WERI-Rb-1 (cell line): ENCODE measurements at regions not wholly inside any gene's neighbourhood (a gene's known extent, or its start where the extent isn't known, plus 50 kb on each side); places are given as distances from the start of the nearest gene placed in this dataset.

ENCODE experiments used
- DNase-seq: peaks from one replicate; pipeline ENCODE4 v3.0.0-alpha.2; 2020
- H3K27ac ChIP-seq: fragments of 250-450 bp; sonication (Bioruptor Pico); 2 replicates; pipeline ENCODE4 v1.5.1; 2020; ENCODE audit warnings: mild to moderate bottlenecking, moderate library complexity
- H3K27me3 ChIP-seq: fragments of 250-450 bp; sonication (Bioruptor Pico); 2 replicates; pipeline ENCODE4 v1.5.1; 2021; ENCODE audit warnings: mild to moderate bottlenecking, low read depth, moderate library complexity; ENCODE audit not compliant: insufficient read depth, severe bottlenecking
- H3K36me3 ChIP-seq: fragments of 250-450 bp; sonication (Bioruptor Pico); 2 replicates; pipeline ENCODE4 v1.5.1; 2020; ENCODE audit warnings: mild to moderate bottlenecking, moderate library complexity
- H3K4me3 ChIP-seq: 2 replicates; pipeline ENCODE4 v1.5.1; 2011; ENCODE audit warnings: low read depth, mild to moderate bottlenecking, control low read depth, low read length
- H3K9me3 ChIP-seq: fragments of 250-450 bp; sonication (Bioruptor Pico); 2 replicates; pipeline ENCODE4 v1.5.1; 2021; ENCODE audit warnings: mild to moderate bottlenecking, moderate library complexity; ENCODE audit not compliant: severe bottlenecking
- CTCF ChIP-seq: IDR thresholded peaks from 2 replicates; pipeline ENCODE4 v1.5.1; 2011; ENCODE audit warnings: low read depth, mild to moderate bottlenecking, control low read depth, inconsistent platforms, low read length

DNA sequence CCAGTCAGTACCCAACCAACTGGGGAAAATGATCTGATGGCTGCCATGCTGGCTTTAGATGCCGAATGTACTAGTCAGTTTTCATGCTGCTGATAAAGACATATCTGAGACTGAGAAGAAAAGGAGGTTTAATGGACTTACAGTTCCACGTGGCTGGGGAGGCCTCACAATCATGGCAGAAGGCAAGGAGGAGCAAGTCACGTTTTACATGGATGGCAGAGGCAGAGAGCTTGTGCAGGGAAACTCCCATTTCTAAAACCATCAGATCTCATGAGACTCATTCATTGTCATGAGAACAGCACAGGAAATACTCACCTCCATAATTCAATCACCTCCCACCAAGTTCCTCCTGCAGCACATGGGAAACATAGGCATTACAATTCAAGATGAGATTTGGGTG, 508.9 kb upstream of the NRP1 start:
- no peak for DNase-seq
- Histone ChIP-seq H3K4me3 (no peak overlapping the region), H3K27me3 (no peaks in the 10 kb centered on the region), H3K9me3 (no peaks in the 10 kb centered on the region), H3K27ac (no peak overlapping the region), H3K36me3 (no peaks in the 10 kb centered on the region)
- TF ChIP-seq CTCF = no peak

DNA sequence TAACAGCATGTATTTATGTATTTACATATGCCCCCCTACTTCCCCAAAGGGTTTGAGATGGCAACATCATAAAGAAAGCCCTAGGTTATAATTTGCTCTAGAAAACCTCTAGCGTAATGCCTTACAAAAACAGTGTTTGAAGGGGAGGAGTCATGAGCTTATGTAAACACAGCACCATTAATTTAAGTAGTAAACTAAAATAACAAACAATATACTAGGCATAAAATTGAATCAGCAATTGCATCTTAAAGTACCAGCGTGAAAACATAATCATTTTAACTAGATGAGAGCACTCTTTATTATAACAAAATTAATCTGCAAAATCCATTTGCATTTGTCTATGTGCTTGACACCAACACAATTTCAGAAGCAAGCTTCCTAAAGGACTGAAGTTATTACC, 507.2 kb upstream of the NRP1 start:
- Histone ChIP-seq H3K9me3 (no peaks in the 10 kb centered on the region), H3K27ac (no peak overlapping the region), H3K4me3 (no peak overlapping the region), H3K27me3 (no peaks in the 10 kb centered on the region), H3K36me3 (no peaks in the 10 kb centered on the region)
- no peak for TF ChIP-seq CTCF
- no peak for DNase-seq

DNA sequence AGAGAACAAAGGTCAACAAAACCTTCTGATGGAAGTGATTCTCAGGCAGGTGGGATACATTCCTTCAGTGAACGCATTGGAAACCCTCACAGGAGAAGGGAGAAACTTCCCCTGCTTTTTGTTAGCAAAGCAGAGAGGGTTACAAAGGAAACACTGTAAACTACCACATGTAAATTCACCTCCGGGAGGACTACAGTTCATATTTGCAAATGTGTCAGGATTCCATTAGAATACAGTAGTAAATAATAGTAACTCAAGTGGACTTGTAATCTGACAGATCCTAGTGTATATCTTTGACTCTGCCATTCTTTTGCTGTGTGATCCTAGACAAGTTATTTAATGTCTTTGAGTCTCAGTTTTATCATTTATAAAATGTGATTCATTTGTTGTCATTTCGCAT, 504.3 kb upstream of the NRP1 start:
- H3K36me3 ChIP-seq = no peaks in the 10 kb centered on the region
- no peaks in the 10 kb centered on the region for H3K9me3 ChIP-seq
- H3K4me3 ChIP-seq = no peak overlapping the region
- no peak for TF ChIP-seq CTCF
- no peaks in the 10 kb centered on the region for H3K27me3 ChIP-seq
- H3K27ac ChIP-seq = no peak overlapping the region
- DNase-seq = no peak

- no peaks in the 10 kb centered on the region for H3K27me3 ChIP-seq
- no peaks in the 10 kb centered on the region for H3K36me3 ChIP-seq
- no peak overlapping the region for H3K27ac ChIP-seq
- no peak overlapping the region for H3K4me3 ChIP-seq
- H3K9me3 ChIP-seq = no peaks in the 10 kb centered on the region
- DNase-seq = no peak
- no peak for TF ChIP-seq CTCF
These were observed 503.3 kb upstream of the NRP1 start for GRCh38 chr10:33837736-33838135.

- H3K4me3 ChIP-seq = no peak overlapping the region
- no peak for DNase-seq
- no peak for TF ChIP-seq CTCF
- no peaks in the 10 kb centered on the region for H3K9me3 ChIP-seq
- no peak overlapping the region for H3K27ac ChIP-seq
- no peaks in the 10 kb centered on the region for H3K36me3 ChIP-seq
- H3K27me3 ChIP-seq = no peaks in the 10 kb centered on the region
These were observed 501.1 kb upstream of the NRP1 start for GRCh38 chr10:33835556-33835955.

DNA sequence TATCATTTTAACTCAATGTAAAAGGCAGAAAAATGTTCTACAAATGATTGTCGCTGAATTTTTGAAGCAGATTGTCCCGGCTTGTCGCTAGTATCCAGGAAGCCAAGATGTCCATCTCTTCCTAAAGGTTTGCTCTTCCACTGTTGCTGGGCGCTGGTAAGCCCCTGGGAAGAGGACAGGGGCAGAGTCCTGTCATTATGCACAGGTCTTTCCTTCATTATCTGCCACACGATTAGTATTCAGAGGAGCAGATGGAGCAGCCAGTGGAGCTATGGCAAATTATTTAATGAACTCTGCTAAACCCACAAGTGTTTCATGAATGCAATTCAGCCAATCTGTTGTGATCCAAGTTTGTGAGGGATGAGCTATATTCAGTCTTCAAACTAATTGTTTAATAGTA, 499.1 kb upstream of the NRP1 start:
- Histone ChIP-seq H3K9me3 (no peaks in the 10 kb centered on the region), H3K36me3 (no peaks in the 10 kb centered on the region), H3K4me3 (no peak overlapping the region), H3K27me3 (no peaks in the 10 kb centered on the region), H3K27ac (no peak overlapping the region)
- TF ChIP-seq CTCF = no peak
- no peak for DNase-seq
